MM.1S (cell line): ENCODE measurements at regions not wholly inside any gene's neighbourhood (a gene's known extent, or its start where the extent isn't known, plus 50 kb on each side); places are given as distances from the start of the nearest gene placed in this dataset.

ENCODE experiments used
- DNase-seq: peaks from one replicate; pipeline ENCODE4 v3.0.0-alpha.2; 2015
- H2AFZ ChIP-seq: fragments of 300-600 bp; sonication (generic); 2 replicates; pipeline ENCODE4 v1.6.0; 2016; ENCODE audit warnings: antibody characterized with exemption, low read length
- H3F3A ChIP-seq: fragments of 300-600 bp; sonication (generic); 2 replicates; pipeline ENCODE4 v1.6.1; 2016; ENCODE audit warnings: mild to moderate bottlenecking, antibody characterized with exemption, low read length, moderate library complexity, mixed read lengths; ENCODE audit not compliant: insufficient read depth
- H3K27ac ChIP-seq: fragments of 300-600 bp; sonication (generic); 2 replicates; pipeline ENCODE4 v1.5.1; 2016; ENCODE audit warnings: mild to moderate bottlenecking, low read length
- H3K27me3 ChIP-seq: fragments of 300-600 bp; sonication (generic); replicated peaks from 2 replicates; pipeline ENCODE4 v1.6.0; 2016; ENCODE audit warnings: low read length; ENCODE audit not compliant: insufficient read depth
- H3K36me3 ChIP-seq: fragments of 300-600 bp; sonication (generic); replicated peaks from 2 replicates; pipeline ENCODE4 v1.6.1; 2016; ENCODE audit warnings: mild to moderate bottlenecking, low read length, mixed read lengths; ENCODE audit not compliant: insufficient read depth
- H3K4me1 ChIP-seq: fragments of 300-600 bp; sonication (generic); 2 replicates; pipeline ENCODE4 v1.6.1; 2016; ENCODE audit warnings: low read length, mixed read lengths
- H3K4me2 ChIP-seq: fragments of 300-600 bp; sonication (generic); 2 replicates; pipeline ENCODE4 v1.6.0; 2016; ENCODE audit warnings: low read depth, low read length
- H3K4me3 ChIP-seq: fragments of 300-600 bp; sonication (generic); 2 replicates; pipeline ENCODE4 v1.5.1; 2016; ENCODE audit warnings: low read length, mixed read lengths
- H3K79me2 ChIP-seq: fragments of 300-600 bp; sonication (generic); 2 replicates; pipeline ENCODE4 v1.6.1; 2016; ENCODE audit warnings: mixed run types, low read length, mixed read lengths
- H3K9ac ChIP-seq: fragments of 300-600 bp; sonication (generic); 2 replicates; pipeline ENCODE4 v1.6.1; 2016; ENCODE audit warnings: low read length, mixed read lengths
- H3K9me2 ChIP-seq: fragments of 300-600 bp; sonication (generic); replicated peaks from 2 replicates; pipeline ENCODE4 v1.6.1; 2016; ENCODE audit warnings: mild to moderate bottlenecking, low read length, mixed read lengths; ENCODE audit not compliant: insufficient read depth
- H3K9me3 ChIP-seq: fragments of 300-600 bp; sonication (generic); replicated peaks from 2 replicates; pipeline ENCODE4 v1.6.1; 2016; ENCODE audit warnings: mild to moderate bottlenecking, low read length, mixed read lengths; ENCODE audit not compliant: insufficient read depth
- H4K20me1 ChIP-seq: fragments of 300-600 bp; sonication (generic); 2 replicates; pipeline ENCODE4 v1.6.1; 2016; ENCODE audit warnings: mild to moderate bottlenecking, low read length, moderate library complexity, mixed read lengths; ENCODE audit not compliant: insufficient read depth
- CTCF ChIP-seq: fragments of 300-600 bp; sonication (generic); IDR thresholded peaks from 2 replicates; pipeline ENCODE4 v1.5.1; 2016; ENCODE audit warnings: antibody characterized with exemption, low read length, mixed read lengths
- EZH2 ChIP-seq: fragments of 300-600 bp; sonication (generic); optimal IDR thresholded peaks from 2 replicates; pipeline ENCODE3; 2017; ENCODE audit warnings: low read depth, mild to moderate bottlenecking, antibody characterized with exemption, low read length, mixed read lengths
- EZH2phosphoT487 ChIP-seq: fragments of 300-600 bp; sonication (generic); IDR thresholded peaks from 2 replicates; pipeline ENCODE4 v1.6.1; 2018; ENCODE audit warnings: antibody characterized with exemption, low read length

GRCh38 chr7:159226011-159226702 is 81.5 kb upstream of the VIPR2 start:
- no peak overlapping the region for H3K9ac ChIP-seq
- no peaks in the 10 kb centered on the region for H3K9me2 ChIP-seq
- H3K4me2 ChIP-seq, result no peak overlapping the region
- TF ChIP-seq EZH2phosphoT487 (no peak), EZH2 (no peak), CTCF (no peak)
- H3K27me3 ChIP-seq, result no peaks in the 10 kb centered on the region
- no peak overlapping the region for H3K27ac ChIP-seq
- no peak overlapping the region for H3K4me3 ChIP-seq
- no peaks in the 10 kb centered on the region for H3K4me1 ChIP-seq
- no peaks in the 10 kb centered on the region for H4K20me1 ChIP-seq
- no peaks in the 10 kb centered on the region for H3F3A ChIP-seq
- H3K79me2 ChIP-seq, result no peaks in the 10 kb centered on the region
- H2AFZ ChIP-seq, result no peak overlapping the region
- no peak for DNase-seq
- no peaks in the 10 kb centered on the region for H3K36me3 ChIP-seq
- no peaks in the 10 kb centered on the region for H3K9me3 ChIP-seq

- Histone ChIP-seq H3K79me2 (no peaks in the 10 kb centered on the region), H3K9me3 (no peaks in the 10 kb centered on the region), H3K9ac (no peak overlapping the region), H3K4me2 (no peak overlapping the region), H3K9me2 (no peaks in the 10 kb centered on the region), H3F3A (no peaks in the 10 kb centered on the region), H3K36me3 (no peaks in the 10 kb centered on the region), H3K4me3 (no peak overlapping the region), H3K27me3 (no peaks in the 10 kb centered on the region), H4K20me1 (no peaks in the 10 kb centered on the region), H3K4me1 (no peaks in the 10 kb centered on the region), H3K27ac (no peak overlapping the region), H2AFZ (no peak overlapping the region)
- DNase-seq, result no peak
- TF ChIP-seq EZH2phosphoT487, result no peak
- TF ChIP-seq CTCF, result no peak
- no peak for TF ChIP-seq EZH2
Measured at GRCh38 chr7:159218607-159219006, 73.9 kb upstream of the VIPR2 start.

GRCh38 chr7:159218170-159218569 is 73.5 kb upstream of the VIPR2 start:
- H2AFZ ChIP-seq, result no peak overlapping the region
- no peaks in the 10 kb centered on the region for H3K36me3 ChIP-seq
- H4K20me1 ChIP-seq, result no peaks in the 10 kb centered on the region
- H3K9ac ChIP-seq, result no peak overlapping the region
- H3K9me3 ChIP-seq, result no peaks in the 10 kb centered on the region
- H3K4me3 ChIP-seq, result no peak overlapping the region
- H3K9me2 ChIP-seq, result no peaks in the 10 kb centered on the region
- no peaks in the 10 kb centered on the region for H3K4me1 ChIP-seq
- no peak overlapping the region for H3K27ac ChIP-seq
- TF ChIP-seq EZH2 (no peak), EZH2phosphoT487 (no peak), CTCF (no peak)
- DNase-seq, result no peak
- H3K4me2 ChIP-seq, result no peak overlapping the region
- H3K27me3 ChIP-seq, result no peaks in the 10 kb centered on the region
- H3F3A ChIP-seq, result no peaks in the 10 kb centered on the region
- H3K79me2 ChIP-seq, result no peaks in the 10 kb centered on the region
